RCC 7860 (cell line): ENCODE measurements at regions not wholly inside any gene's neighbourhood (a gene's known extent, or its start where the extent isn't known, plus 50 kb on each side); places are given as distances from the start of the nearest gene placed in this dataset.
"Not testable (repeated sequence)": the region's sequence is repeated elsewhere in the genome, so short reads cannot be mapped to it uniquely, and the experiment has no call there.

Experiments used
- DNase-seq: peaks from one replicate; pipeline ENCODE4 v3.0.0-alpha.2; 2015; ENCODE audit warnings: low spot score
- FAIRE-seq: peaks from 2 replicates; lab custom pipeline; 2012; peaks lifted over from hg19 to GRCh38; lab: Jason Lieb, UNC

- no peak for FAIRE-seq
- DNase-seq, result no peak
Observed at GRCh38 chr14:66001356-66001755, 484.8 kb upstream of the CCDC196 start.

- FAIRE-seq (no peak), DNase-seq (no peak)
Observed at GRCh38 chr14:66003082-66003730, 483.0 kb upstream of the CCDC196 start.

- no peak for DNase-seq
- no peak for FAIRE-seq
Observed at GRCh38 chr14:66005900-66006434, 480.2 kb upstream of the CCDC196 start.

GRCh38 chr14:66008631-66009030, 477.5 kb upstream of the CCDC196 start:
- FAIRE-seq, result no peak
- DNase-seq, result no peak

GRCh38 chr14:66009089-66009488, 477.1 kb upstream of the CCDC196 start:
- DNase-seq (peak; percentile 4), FAIRE-seq (no peak)

- DNase-seq (no peak), FAIRE-seq (no peak)
Observed at GRCh38 chr14:66010695-66011094, 475.5 kb upstream of the CCDC196 start.

GRCh38 chr14:66011855-66012254, 474.3 kb upstream of the CCDC196 start:
- DNase-seq (no peak), FAIRE-seq (no peak)

- not testable (repeated sequence) for DNase-seq, FAIRE-seq
Observed at GRCh38 chr14:66013607-66014006, 472.6 kb upstream of the CCDC196 start.

GRCh38 chr14:66015071-66015780, 470.9 kb upstream of the CCDC196 start:
- no peak for DNase-seq
- FAIRE-seq, result no peak

- FAIRE-seq, result no peak
- no peak for DNase-seq
Observed at GRCh38 chr14:66017927-66018326, 468.2 kb upstream of the CCDC196 start.

- DNase-seq (no peak), FAIRE-seq (no peak)
Observed at GRCh38 chr14:66022526-66022925, 463.6 kb upstream of the CCDC196 start.

- FAIRE-seq, result no peak
Observed at GRCh38 chr14:66025779-66026178, 460.4 kb upstream of the CCDC196 start.

GRCh38 chr14:66031981-66032380, 454.2 kb upstream of the CCDC196 start:
- not testable (repeated sequence) for FAIRE-seq

More at GRCh38 chr14:66025779-66026178, 460.4 kb upstream of the CCDC196 start:
- DNase-seq, result no peak

GRCh38 chr14:66032800-66033199, 453.4 kb upstream of the CCDC196 start:
- no peak for FAIRE-seq

More at GRCh38 chr14:66031981-66032380, 454.2 kb upstream of the CCDC196 start:
- not testable (repeated sequence) for DNase-seq

GRCh38 chr14:66036547-66036946, 449.6 kb upstream of the CCDC196 start:
- FAIRE-seq, result no peak

More at GRCh38 chr14:66032800-66033199, 453.4 kb upstream of the CCDC196 start:
- no peak for DNase-seq

GRCh38 chr14:66037361-66037760, 448.8 kb upstream of the CCDC196 start:
- no peak for DNase-seq

More at GRCh38 chr14:66036547-66036946, 449.6 kb upstream of the CCDC196 start:
- DNase-seq, result no peak

GRCh38 chr14:66038212-66038611, 448.0 kb upstream of the CCDC196 start:
- DNase-seq (no peak), FAIRE-seq (no peak)

More at GRCh38 chr14:66037361-66037760, 448.8 kb upstream of the CCDC196 start:
- FAIRE-seq, result no peak

- DNase-seq (no peak), FAIRE-seq (no peak)
Observed at GRCh38 chr14:66038618-66039017, 447.6 kb upstream of the CCDC196 start.

- DNase-seq, result no peak
- no peak for FAIRE-seq
Observed at GRCh38 chr14:66039495-66039894, 446.7 kb upstream of the CCDC196 start.

GRCh38 chr14:66041582-66041981, 444.6 kb upstream of the CCDC196 start:
- DNase-seq (no peak), FAIRE-seq (no peak)

GRCh38 chr14:66043921-66044320, 442.2 kb upstream of the CCDC196 start:
- FAIRE-seq, result no peak

GRCh38 chr14:66045572-66046021, 440.6 kb upstream of the CCDC196 start:
- DNase-seq, result no peak
- no peak for FAIRE-seq

More at GRCh38 chr14:66043921-66044320, 442.2 kb upstream of the CCDC196 start:
- DNase-seq, result no peak
